ENCODE measurements at regions not wholly inside any gene's neighbourhood (a gene's known extent, or its start where the extent isn't known, plus 50 kb on each side); places are given as distances from the start of the nearest gene placed in this dataset.

DNA sequence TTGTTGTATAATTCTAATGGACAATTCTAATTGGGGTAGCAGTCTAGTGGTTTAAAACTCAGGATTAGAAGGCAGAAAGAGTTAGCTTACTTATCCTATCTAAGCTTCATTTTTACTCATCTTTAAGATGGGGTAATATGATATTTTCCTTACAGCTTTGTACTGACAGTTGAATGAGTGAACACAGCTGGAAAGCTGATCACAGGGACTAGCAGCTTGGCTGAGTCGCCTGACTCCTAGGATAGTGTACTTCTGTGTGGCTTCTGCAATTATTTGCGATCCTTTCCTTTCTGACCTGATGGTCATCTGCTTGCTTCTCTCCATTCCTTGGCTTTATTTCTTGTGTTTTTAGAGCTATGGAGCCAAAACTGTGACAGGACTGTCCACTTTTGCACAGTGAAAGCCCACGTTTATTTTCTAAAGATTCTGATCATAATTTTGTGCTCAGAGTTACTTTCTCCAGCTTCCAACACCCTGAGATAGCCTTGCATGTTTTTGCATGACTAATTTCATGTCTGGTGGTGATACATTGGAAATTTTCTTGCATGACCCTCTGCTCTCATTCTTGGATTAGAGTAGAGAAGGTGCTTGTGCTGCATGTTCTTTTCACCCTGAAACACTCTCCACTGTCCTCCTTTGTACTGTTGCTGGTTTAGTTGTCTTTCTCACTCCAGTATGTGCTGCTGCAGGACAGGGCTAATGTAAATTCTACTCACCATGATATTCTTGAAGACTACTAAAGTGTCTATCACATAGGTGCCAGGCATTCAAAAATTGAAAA is 377.0 kb upstream of the ATP2B1 start:
- TF ChIP-seq POLR2A (IDR thresholded peaks at IDR 0.05), result no peak
- TF ChIP-seq POLR2AphosphoS5 (IDR thresholded peaks at IDR 0.05), result no peak
- TF ChIP-seq, protein P1, sequence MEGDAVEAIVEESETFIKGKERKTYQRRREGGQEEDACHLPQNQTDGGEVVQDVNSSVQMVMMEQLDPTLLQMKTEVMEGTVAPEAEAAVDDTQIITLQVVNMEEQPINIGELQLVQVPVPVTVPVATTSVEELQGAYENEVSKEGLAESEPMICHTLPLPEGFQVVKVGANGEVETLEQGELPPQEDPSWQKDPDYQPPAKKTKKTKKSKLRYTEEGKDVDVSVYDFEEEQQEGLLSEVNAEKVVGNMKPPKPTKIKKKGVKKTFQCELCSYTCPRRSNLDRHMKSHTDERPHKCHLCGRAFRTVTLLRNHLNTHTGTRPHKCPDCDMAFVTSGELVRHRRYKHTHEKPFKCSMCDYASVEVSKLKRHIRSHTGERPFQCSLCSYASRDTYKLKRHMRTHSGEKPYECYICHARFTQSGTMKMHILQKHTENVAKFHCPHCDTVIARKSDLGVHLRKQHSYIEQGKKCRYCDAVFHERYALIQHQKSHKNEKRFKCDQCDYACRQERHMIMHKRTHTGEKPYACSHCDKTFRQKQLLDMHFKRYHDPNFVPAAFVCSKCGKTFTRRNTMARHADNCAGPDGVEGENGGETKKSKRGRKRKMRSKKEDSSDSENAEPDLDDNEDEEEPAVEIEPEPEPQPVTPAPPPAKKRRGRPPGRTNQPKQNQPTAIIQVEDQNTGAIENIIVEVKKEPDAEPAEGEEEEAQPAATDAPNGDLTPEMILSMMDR (IDR thresholded peaks at IDR 0.05), result no peak

All from sigmoid colon (tissue), 4 donors.